ENCODE measurements at regions not wholly inside any gene's neighbourhood (a gene's known extent, or its start where the extent isn't known, plus 50 kb on each side); places are given as distances from the start of the nearest gene placed in this dataset.
"Not testable (repeated sequence)": the region's sequence is repeated elsewhere in the genome, so short reads cannot be mapped to it uniquely, and the experiment has no call there.

- WGBS, 2 donors: 85 to 90% methylated on average over 10 of the region's 10 CpGs
- H3K27me3 ChIP-seq: no peaks in the 10 kb centered on the region
- no peaks in the 10 kb centered on the region for H3K36me3 ChIP-seq
- H3K9me3 ChIP-seq: no peaks in the 10 kb centered on the region
- H3K27ac ChIP-seq: no peak overlapping the region
- intact Hi-C loops (cut with DNase I): no loop called here
- no peak overlapping the region for H3K4me3 ChIP-seq (replicated peaks in 1 of 3)
- TF ChIP-seq CTCF (IDR thresholded peaks at IDR 0.05) (no peak), POLR2A (IDR thresholded peaks at IDR 0.05) (no peak)
- no peaks in the 10 kb centered on the region for H3K4me1 ChIP-seq
- DNase-seq: no peak
These were observed 428.7 kb upstream of the ID2 start for GRCh38 chr2:8252997-8253694.

GRCh38 chr2:8253781-8254180 is 428.1 kb upstream of the ID2 start:
- Histone ChIP-seq H3K4me3 (replicated peaks in 1 of 3) (no peak overlapping the region), H3K4me1 (no peaks in the 10 kb centered on the region), H3K9me3 (no peaks in the 10 kb centered on the region), H3K27ac (no peak overlapping the region), H3K36me3 (no peaks in the 10 kb centered on the region), H3K27me3 (no peaks in the 10 kb centered on the region)
- no peak for DNase-seq
- WGBS, 2 donors: 100% methylated on average over 2 of the region's 2 CpGs
- intact Hi-C loops (cut with DNase I): no loop called here
- TF ChIP-seq CTCF (IDR thresholded peaks at IDR 0.05): no peak
- TF ChIP-seq POLR2A (IDR thresholded peaks at IDR 0.05): no peak

GRCh38 chr2:8254214-8254613 is 427.6 kb upstream of the ID2 start:
- H3K27ac ChIP-seq; DNase-seq; H3K4me3 ChIP-seq (replicated peaks in 1 of 3); H3K36me3 ChIP-seq; intact Hi-C loops (cut with DNase I); H3K9me3 ChIP-seq; H3K4me1 ChIP-seq; H3K27me3 ChIP-seq: not testable (repeated sequence)

- DNase-seq: no peak
- 93 to 97% methylated on average over 7 of the region's 7 CpGs for WGBS, 2 donors
- no peaks in the 10 kb centered on the region for H3K36me3 ChIP-seq
- no peak overlapping the region for H3K4me3 ChIP-seq (replicated peaks in 1 of 3)
- H3K4me1 ChIP-seq: no peaks in the 10 kb centered on the region
- no peaks in the 10 kb centered on the region for H3K27me3 ChIP-seq
- H3K9me3 ChIP-seq: no peaks in the 10 kb centered on the region
- H3K27ac ChIP-seq: no peak overlapping the region
- intact Hi-C loops (cut with DNase I): no loop called here
- no peak for TF ChIP-seq CTCF (IDR thresholded peaks at IDR 0.05)
- TF ChIP-seq POLR2A (IDR thresholded peaks at IDR 0.05): no peak
These were observed 426.9 kb upstream of the ID2 start for GRCh38 chr2:8254791-8255447.

- H3K9me3 ChIP-seq: no peaks in the 10 kb centered on the region
- WGBS, 2 donors: 73 to 100% methylated on average over 1 of the region's 1 CpG
- DNase-seq: no peak
- H3K27me3 ChIP-seq: no peaks in the 10 kb centered on the region
- intact Hi-C loops (cut with DNase I): no loop called here
- TF ChIP-seq CTCF (IDR thresholded peaks at IDR 0.05) (no peak), POLR2A (IDR thresholded peaks at IDR 0.05) (no peak)
- H3K4me1 ChIP-seq: no peaks in the 10 kb centered on the region
- H3K36me3 ChIP-seq: no peaks in the 10 kb centered on the region
- no peak overlapping the region for H3K27ac ChIP-seq
- H3K4me3 ChIP-seq (replicated peaks in 1 of 3): no peak overlapping the region
These were observed 426.4 kb upstream of the ID2 start for GRCh38 chr2:8255448-8255800.
